SJCRH30 (cell line): ENCODE measurements at regions not wholly inside any gene's neighbourhood (a gene's known extent, or its start where the extent isn't known, plus 50 kb on each side); places are given as distances from the start of the nearest gene placed in this dataset.
A peak's percentile ranks its signal among the peaks of the same experiment; 100 is the strongest.

ENCODE experiments used
- DNase-seq, 2 experiments: peaks; one replicate each; pipeline ENCODE4 v3.0.0-alpha.2; 2015 to 2020
- H3K27ac ChIP-seq: fragments of 250-450 bp; sonication (Bioruptor Pico); 2 replicates; pipeline ENCODE4 v1.5.1; 2020; ENCODE audit warnings: mild to moderate bottlenecking, moderate library complexity
- H3K27me3 ChIP-seq: fragments of 250-450 bp; sonication (Bioruptor Pico); 2 replicates; pipeline ENCODE4 v1.5.1; 2020; ENCODE audit warnings: mild to moderate bottlenecking, moderate library complexity
- H3K36me3 ChIP-seq: fragments of 250-450 bp; sonication (Bioruptor Pico); 2 replicates; pipeline ENCODE4 v1.5.1; 2020; ENCODE audit warnings: mild to moderate bottlenecking, moderate library complexity
- H3K4me1 ChIP-seq: fragments of 250-450 bp; sonication (Bioruptor Pico); 2 replicates; pipeline ENCODE4 v1.5.1; 2020; ENCODE audit warnings: mild to moderate bottlenecking, moderate library complexity
- H3K4me3 ChIP-seq: fragments of 250-450 bp; sonication (Bioruptor Pico); 2 replicates; pipeline ENCODE4 v1.5.1; 2020; ENCODE audit warnings: mild to moderate bottlenecking, moderate library complexity
- H3K9me3 ChIP-seq: fragments of 250-450 bp; sonication (Bioruptor Pico); replicated peaks from 2 replicates; pipeline ENCODE4 v1.5.1; 2020; ENCODE audit warnings: mild to moderate bottlenecking, moderate library complexity

GRCh38 chr6:167731731-167732422 lies 94.8 kb upstream of the AFDN start:
- H3K36me3 ChIP-seq, result no peaks in the 10 kb centered on the region
- H3K9me3 ChIP-seq, result no peaks in the 10 kb centered on the region
- H3K4me3 ChIP-seq, result no peak overlapping the region
- no peak overlapping the region for H3K27ac ChIP-seq
- no peak for DNase-seq
- H3K27me3 ChIP-seq, result peaks cover 3% of the 10 kb centered on the region; the same call in 1 of the 2 replicates
- H3K4me1 ChIP-seq, result no peaks in the 10 kb centered on the region

DNA sequence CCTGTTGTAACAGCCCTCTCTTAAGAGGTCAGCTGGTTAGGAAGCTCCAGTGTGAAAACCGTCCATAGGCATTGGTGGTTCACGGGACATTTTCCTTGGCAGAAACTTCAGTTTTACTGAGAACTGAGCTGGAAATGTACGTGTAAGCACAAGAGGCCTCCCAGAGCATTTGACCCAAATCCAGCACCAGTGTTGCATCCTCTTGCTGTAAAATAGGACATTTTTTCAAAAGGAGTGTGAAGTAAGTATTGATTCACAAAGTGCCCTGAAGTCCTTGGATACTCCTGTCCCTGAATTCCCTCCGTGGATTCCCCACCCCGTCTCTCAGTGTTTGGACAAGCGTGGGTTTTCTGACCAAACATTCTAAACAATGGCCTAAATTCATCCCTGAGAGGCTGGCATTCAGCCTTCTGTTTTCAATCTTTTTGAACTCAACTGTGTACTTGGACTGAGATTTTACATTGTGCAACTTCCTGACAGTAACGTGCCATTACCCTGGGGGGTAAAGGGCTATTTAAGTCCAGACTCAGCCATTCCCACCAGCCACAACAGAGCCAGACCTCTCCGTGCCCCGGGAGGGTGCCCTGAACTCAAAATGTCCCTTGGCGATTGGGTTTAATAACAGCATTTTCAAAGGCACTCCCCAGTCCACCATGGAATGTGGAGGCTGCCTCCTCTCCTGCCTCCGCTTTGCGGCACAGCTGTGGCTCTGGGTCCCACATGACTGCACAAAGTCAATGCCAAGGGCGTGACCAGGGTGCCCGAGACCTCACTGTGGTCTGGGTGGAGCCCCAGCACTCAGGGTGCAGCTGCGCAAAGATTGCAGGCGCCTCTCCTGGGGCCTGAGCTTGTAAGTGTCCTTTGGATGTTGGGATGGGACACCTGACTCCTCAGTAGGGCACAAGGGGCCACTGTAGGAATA lies 92.7 kb upstream of the AFDN start:
- Histone ChIP-seq H3K4me1 (no peaks in the 10 kb centered on the region), H3K36me3 (no peaks in the 10 kb centered on the region), H3K27ac (no peak overlapping the region), H3K27me3 (no peaks in the 10 kb centered on the region), H3K9me3 (no peaks in the 10 kb centered on the region), H3K4me3 (no peak overlapping the region)
- no peak for DNase-seq

DNA sequence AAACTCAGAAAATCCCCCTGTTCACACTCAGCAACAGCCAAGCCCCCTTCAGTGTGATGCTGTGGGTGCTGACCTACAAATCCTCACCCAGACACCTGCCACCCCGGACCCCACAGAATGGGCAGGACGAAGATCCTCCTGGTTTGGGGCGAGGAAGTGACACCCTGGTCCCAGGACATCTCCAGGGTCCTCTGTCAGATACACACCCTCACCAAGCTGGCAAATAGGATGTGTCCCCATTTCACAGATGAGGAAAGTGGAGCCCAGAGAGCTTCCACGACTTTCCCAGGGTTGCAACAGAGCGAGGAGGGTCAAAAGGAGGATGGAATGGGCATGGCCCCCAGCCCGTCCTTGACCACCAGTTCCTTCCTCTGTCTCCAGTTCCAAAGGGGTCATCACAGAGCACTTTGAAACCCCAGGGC lies 92.0 kb upstream of the AFDN start:
- no peaks in the 10 kb centered on the region for H3K27me3 ChIP-seq
- no peaks in the 10 kb centered on the region for H3K4me1 ChIP-seq
- DNase-seq, result peak in 1 of 2 experiments; percentile 15
- no peaks in the 10 kb centered on the region for H3K9me3 ChIP-seq
- H3K36me3 ChIP-seq, result no peaks in the 10 kb centered on the region
- H3K4me3 ChIP-seq, result no peak overlapping the region
- H3K27ac ChIP-seq, result no peak overlapping the region

DNA sequence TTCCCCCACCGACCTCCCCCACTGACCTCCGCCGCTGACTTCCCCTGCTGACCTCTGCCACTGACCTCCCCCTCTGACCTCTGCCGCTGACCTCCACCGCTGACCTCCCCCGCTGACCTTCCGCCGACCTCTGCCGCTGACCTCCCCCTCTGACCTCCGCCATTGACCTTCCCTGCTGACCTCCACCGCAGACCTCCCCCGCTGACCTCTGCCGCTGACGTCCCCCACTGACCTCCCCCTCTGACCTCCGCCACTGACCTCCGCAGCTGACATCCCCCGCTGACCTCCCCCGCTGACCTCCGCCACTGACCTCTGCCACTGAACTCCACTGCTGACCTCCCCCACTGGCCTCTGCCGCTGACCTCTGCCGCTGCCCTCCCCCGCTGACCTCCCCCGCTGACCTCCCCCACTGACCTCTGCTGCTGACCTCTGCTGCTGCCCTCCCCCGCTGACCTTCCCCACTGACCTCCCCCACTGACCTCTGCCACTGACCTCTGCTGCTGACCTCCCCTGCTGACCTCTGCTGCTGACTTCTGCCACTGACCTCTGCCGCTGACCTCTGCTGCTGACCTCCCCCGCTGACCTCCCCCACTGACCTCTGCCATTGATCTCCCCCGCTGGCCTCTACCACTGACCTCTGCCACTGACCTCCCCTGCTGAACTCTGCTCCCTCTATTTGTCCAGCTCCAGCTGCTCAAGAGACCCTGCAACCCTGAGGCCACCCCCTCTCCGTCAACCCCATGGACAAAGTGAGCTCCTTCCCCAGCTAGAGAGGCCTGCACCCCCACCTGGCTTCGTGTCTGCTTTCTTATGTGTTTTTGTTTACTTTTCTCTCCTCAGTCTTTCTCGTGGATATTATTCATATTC lies 91.4 kb upstream of the AFDN start:
- H3K27ac ChIP-seq, result no peak overlapping the region
- H3K27me3 ChIP-seq, result no peaks in the 10 kb centered on the region
- H3K9me3 ChIP-seq, result no peaks in the 10 kb centered on the region
- DNase-seq, result peak in 1 of 2 experiments; percentile 10
- H3K4me3 ChIP-seq, result no peak overlapping the region
- no peaks in the 10 kb centered on the region for H3K36me3 ChIP-seq
- no peaks in the 10 kb centered on the region for H3K4me1 ChIP-seq

- no peak for DNase-seq
- Histone ChIP-seq H3K27ac (no peak overlapping the region), H3K4me3 (no peak overlapping the region), H3K36me3 (no peaks in the 10 kb centered on the region), H3K27me3 (no peaks in the 10 kb centered on the region), H3K9me3 (no peaks in the 10 kb centered on the region), H3K4me1 (no peaks in the 10 kb centered on the region)
Measured at GRCh38 chr6:167735951-167736288, 90.8 kb upstream of the AFDN start.

DNA sequence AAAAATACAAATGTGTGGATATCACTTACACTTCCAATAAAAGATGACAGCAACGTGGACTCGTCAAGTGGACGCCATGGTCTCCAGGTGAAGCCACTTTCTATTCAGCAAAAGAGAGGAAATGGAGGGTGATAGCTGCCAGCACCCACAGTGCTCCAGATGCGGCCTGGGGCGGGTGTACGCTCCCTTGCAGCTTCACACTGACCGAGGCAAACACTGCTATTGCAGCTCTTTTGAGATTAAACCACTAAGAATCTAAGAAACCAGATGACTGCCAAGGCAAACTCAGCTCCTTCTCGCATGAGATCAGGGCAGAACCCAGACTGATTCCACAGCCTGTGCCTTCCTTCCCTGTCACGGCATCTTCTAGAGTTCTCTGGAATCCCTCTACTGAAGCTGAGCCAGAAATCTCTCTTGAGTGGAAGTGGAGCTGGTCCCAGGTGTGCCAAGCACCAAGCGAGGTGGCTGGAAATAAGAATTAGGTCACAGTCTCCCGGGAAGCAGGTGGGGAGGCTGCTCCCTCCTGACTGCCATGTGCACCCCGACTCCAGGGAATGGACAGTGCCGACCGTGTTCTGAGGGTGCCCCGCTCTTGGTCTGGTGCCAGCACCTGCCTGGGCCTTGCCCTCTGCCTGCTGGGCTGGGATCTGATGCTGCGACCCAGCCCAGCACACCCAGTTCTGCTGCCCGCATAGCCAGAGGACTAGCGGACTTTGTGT lies 90.1 kb upstream of the AFDN start:
- no peaks in the 10 kb centered on the region for H3K9me3 ChIP-seq
- H3K4me3 ChIP-seq, result no peak overlapping the region
- H3K4me1 ChIP-seq, result no peaks in the 10 kb centered on the region
- H3K36me3 ChIP-seq, result no peaks in the 10 kb centered on the region
- H3K27ac ChIP-seq, result no peak overlapping the region
- no peaks in the 10 kb centered on the region for H3K27me3 ChIP-seq
- DNase-seq, result no peak

- DNase-seq, result no peak
- Histone ChIP-seq H3K4me1 (no peaks in the 10 kb centered on the region), H3K36me3 (no peaks in the 10 kb centered on the region), H3K27me3 (no peaks in the 10 kb centered on the region), H3K4me3 (no peak overlapping the region), H3K27ac (no peak overlapping the region), H3K9me3 (no peaks in the 10 kb centered on the region)
Measured at GRCh38 chr6:167737205-167737830, 89.4 kb upstream of the AFDN start.

DNA sequence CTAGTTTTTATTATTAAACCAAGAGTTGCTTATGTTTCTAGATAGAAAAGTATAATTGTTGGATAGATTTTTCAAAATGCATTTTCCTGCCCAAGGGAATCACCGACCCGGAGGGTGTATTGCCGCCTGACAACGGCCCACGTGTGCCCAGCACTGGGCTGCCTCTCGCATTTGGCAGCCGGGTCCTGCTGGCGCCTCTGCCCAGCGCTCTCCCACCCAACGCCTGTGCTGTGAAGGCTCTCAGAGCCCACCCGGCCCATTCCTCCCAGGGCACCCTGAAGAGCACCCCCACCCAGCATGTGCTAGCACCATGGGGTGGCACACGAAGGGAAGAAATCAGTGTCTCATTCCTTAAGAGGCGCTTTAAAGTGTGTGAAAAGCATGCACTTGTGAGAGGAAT lies 88.3 kb upstream of the AFDN start:
- Histone ChIP-seq H3K27me3 (no peaks in the 10 kb centered on the region), H3K36me3 (no peaks in the 10 kb centered on the region), H3K9me3 (no peaks in the 10 kb centered on the region), H3K4me1 (no peaks in the 10 kb centered on the region), H3K4me3 (no peak overlapping the region), H3K27ac (no peak overlapping the region)
- no peak for DNase-seq

DNA sequence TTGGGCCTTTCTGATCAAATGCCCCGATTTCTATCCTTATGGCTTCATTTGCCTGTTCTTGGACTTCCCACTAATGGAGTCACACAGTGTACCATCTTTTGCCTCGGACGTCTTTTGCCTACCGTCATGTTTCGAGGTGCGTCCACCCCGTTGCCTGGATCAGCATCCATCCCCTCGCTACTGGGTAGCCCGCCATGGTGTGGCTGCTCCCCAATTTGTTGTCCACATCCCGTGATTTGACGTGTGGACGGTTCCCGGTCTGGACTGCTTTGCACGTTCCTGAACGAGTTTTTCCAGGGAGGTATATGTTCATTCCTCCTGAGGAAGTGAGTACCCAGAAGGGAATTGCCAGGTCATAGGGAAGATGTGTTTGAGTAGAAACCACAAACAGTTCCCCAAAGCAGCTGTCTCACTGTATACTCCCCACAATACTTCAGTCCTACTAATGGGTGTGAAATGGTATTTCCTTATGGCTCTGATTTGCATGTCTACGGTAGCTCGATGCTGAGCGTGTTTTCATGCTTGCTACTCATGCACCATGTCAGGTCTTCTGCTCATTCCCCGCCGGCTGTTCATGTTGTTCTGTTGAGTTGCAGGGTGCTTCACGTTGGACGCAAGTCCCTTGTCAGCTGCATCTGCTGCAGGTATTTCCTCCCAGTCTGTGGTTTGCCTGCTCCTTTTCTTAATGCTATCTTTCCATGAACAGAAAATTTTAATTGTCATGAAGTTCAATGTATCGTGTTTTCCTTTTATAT lies 86.8 kb upstream of the AFDN start:
- Histone ChIP-seq H3K36me3 (no peaks in the 10 kb centered on the region), H3K9me3 (no peaks in the 10 kb centered on the region), H3K4me1 (no peaks in the 10 kb centered on the region), H3K27me3 (no peaks in the 10 kb centered on the region), H3K27ac (no peak overlapping the region), H3K4me3 (no peak overlapping the region)
- no peak for DNase-seq

- H3K27ac ChIP-seq, result no peak overlapping the region
- no peaks in the 10 kb centered on the region for H3K4me1 ChIP-seq
- DNase-seq, result no peak
- no peak overlapping the region for H3K4me3 ChIP-seq
- H3K9me3 ChIP-seq, result no peaks in the 10 kb centered on the region
- no peaks in the 10 kb centered on the region for H3K36me3 ChIP-seq
- no peaks in the 10 kb centered on the region for H3K27me3 ChIP-seq
Measured at GRCh38 chr6:167742719-167743303, 83.9 kb upstream of the AFDN start.

- Histone ChIP-seq H3K27me3 (no peaks in the 10 kb centered on the region), H3K9me3 (no peaks in the 10 kb centered on the region), H3K4me1 (no peaks in the 10 kb centered on the region), H3K27ac (no peak overlapping the region), H3K4me3 (no peak overlapping the region), H3K36me3 (no peaks in the 10 kb centered on the region)
- no peak for DNase-seq
Measured at GRCh38 chr6:167744681-167745669, 81.7 kb upstream of the AFDN start.

DNA sequence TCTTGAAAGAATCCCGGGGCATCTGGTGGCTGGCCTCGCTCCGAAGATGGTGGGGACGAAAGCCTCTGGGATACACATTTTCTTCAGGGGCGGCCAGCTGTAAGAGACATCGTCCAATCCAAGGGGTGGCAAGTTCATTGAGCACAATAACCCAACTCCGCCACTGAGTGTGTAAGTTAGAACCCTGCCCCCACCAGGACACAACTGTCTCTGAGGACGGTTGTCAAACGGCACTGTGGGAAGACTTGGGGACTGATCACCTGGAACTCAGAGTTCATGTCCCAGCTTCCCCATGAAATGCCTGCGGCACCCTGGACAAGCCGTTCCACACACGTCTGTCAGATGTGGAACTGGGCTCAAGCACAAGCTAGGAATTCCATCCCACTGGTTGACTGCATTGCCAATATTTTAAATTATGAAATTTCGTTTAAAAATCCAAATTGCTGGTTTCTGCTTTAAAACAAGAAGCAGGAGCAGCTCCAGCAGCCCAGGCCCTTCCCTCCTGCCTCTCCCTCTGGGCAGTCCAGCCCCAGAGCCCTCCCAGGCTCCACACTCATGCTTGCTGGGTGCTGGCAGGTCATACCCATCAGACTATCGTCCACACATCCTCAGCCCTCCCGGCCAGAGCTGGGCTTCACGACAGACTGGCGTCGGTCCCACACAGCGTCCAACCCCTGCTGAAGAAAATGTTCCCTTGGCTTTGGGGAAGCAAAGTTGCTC lies 80.9 kb upstream of the AFDN start:
- no peaks in the 10 kb centered on the region for H3K4me1 ChIP-seq
- no peak overlapping the region for H3K4me3 ChIP-seq
- no peak overlapping the region for H3K27ac ChIP-seq
- H3K36me3 ChIP-seq, result no peaks in the 10 kb centered on the region
- H3K27me3 ChIP-seq, result no peaks in the 10 kb centered on the region
- no peak for DNase-seq
- H3K9me3 ChIP-seq, result no peaks in the 10 kb centered on the region
